Neural cell (in vitro differentiated cells): ENCODE measurements at regions not wholly inside any gene's neighbourhood (a gene's known extent, or its start where the extent isn't known, plus 50 kb on each side); places are given as distances from the start of the nearest gene placed in this dataset.

Experiments used
- H2AFZ ChIP-seq: fragments of 200-600, 300-800 bp; sonication (generic), shearing (Covaris generic); 2 replicates; pipeline ENCODE4 v1.6.0; 2014; ENCODE audit warnings: low read depth, mild to moderate bottlenecking, antibody characterized with exemption, low read length, moderate library complexity
- H3F3A ChIP-seq: fragments of 200-600 bp; shearing (Covaris generic); 2 replicates; pipeline ENCODE4 v1.6.1; 2016; ENCODE audit warnings: mild to moderate bottlenecking, moderate library complexity, mixed read lengths, antibody characterized with exemption, low read length; ENCODE audit not compliant: insufficient read depth, poor library complexity, severe bottlenecking
- H3K27ac ChIP-seq: fragments of 200-600, 300-800 bp; sonication (generic), shearing (Covaris generic); 2 replicates; pipeline ENCODE4 v1.5.1; 2014; ENCODE audit warnings: mild to moderate bottlenecking, low read length, moderate library complexity
- H3K27me3 ChIP-seq: fragments of 300-800, 200-600 bp; sonication (generic), shearing (Covaris generic); 2 replicates; pipeline ENCODE4 v1.6.0; 2014; ENCODE audit warnings: mild to moderate bottlenecking, low read depth, low read length, moderate library complexity; ENCODE audit not compliant: insufficient read depth
- H3K36me3 ChIP-seq: fragments of 300-800, 200-600 bp; sonication (generic), shearing (Covaris generic); 2 replicates; pipeline ENCODE4 v1.5.1; 2014; ENCODE audit warnings: mild to moderate bottlenecking, antibody characterized with exemption, low read length, moderate library complexity; ENCODE audit not compliant: insufficient read depth
- H3K4me2 ChIP-seq: fragments of 300-800, 200-600 bp; sonication (generic), shearing (Covaris generic); 2 replicates; pipeline ENCODE4 v1.6.0; 2014; ENCODE audit warnings: mild to moderate bottlenecking, low read length
- H3K4me3 ChIP-seq: fragments of 300-800, 200-600 bp; sonication (generic), shearing (Covaris generic); 2 replicates; pipeline ENCODE4 v1.5.1; 2014; ENCODE audit warnings: mild to moderate bottlenecking, low read length, moderate library complexity
- H3K79me2 ChIP-seq: fragments of 200-600 bp; shearing (Covaris generic); replicated peaks from 2 replicates; pipeline ENCODE4 v1.6.0; 2014; ENCODE audit warnings: mild to moderate bottlenecking, low read length, moderate library complexity; ENCODE audit not compliant: insufficient read depth
- H3K9ac ChIP-seq: fragments of 300-800, 200-600 bp; sonication (generic), shearing (Covaris generic); 2 replicates; pipeline ENCODE4 v1.6.1; 2016; ENCODE audit warnings: mild to moderate bottlenecking, low read length, mixed read lengths
- H3K9me2 ChIP-seq: fragments of 200-600 bp; shearing (Covaris generic); 2 replicates; pipeline ENCODE4 v1.6.1; 2016; ENCODE audit warnings: mild to moderate bottlenecking, low read length, mixed read lengths; ENCODE audit not compliant: insufficient read depth
- H3K9me3 ChIP-seq: fragments of 200-600, 300-800 bp; sonication (generic), shearing (Covaris generic); 2 replicates; pipeline ENCODE4 v1.6.1; 2016; ENCODE audit warnings: mild to moderate bottlenecking, mixed run types, low read length, moderate library complexity, mixed read lengths
- H4K20me1 ChIP-seq: fragments of 200-600 bp; shearing (Covaris generic); 2 replicates; pipeline ENCODE4 v1.6.1; 2016; ENCODE audit warnings: mild to moderate bottlenecking, mixed run types; ENCODE audit not compliant: insufficient read depth
- EP300 ChIP-seq: fragments of 450-650 bp; conservative IDR thresholded peaks from 2 replicates; pipeline ENCODE4 v1.6.1; 2014; ENCODE audit warnings: antibody characterized with exemption, mild to moderate bottlenecking, moderate library complexity; ENCODE audit not compliant: poor library complexity, severe bottlenecking
- EZH2 ChIP-seq: fragments of 200-600, 300-800 bp; shearing (Covaris generic), sonication (generic); IDR thresholded peaks from 2 replicates; pipeline ENCODE4 v1.6.1; 2014; ENCODE audit warnings: antibody characterized with exemption, low read length, borderline replicate concordance, mild to moderate bottlenecking; ENCODE audit not compliant: insufficient read depth, poor library complexity, severe bottlenecking
- MXI1 ChIP-seq: fragments of 450-650 bp; conservative IDR thresholded peaks from 2 replicates; pipeline ENCODE4 v1.6.1; 2014; ENCODE audit warnings: antibody characterized with exemption, mild to moderate bottlenecking; ENCODE audit not compliant: poor library complexity, severe bottlenecking
- POLR2AphosphoS5 ChIP-seq: IDR thresholded peaks from 2 replicates; pipeline ENCODE4 v1.6.1; 2012
- RAD21 ChIP-seq: fragments of 450-650 bp; conservative IDR thresholded peaks from 2 replicates; pipeline ENCODE4 v1.6.1; 2014; ENCODE audit warnings: antibody characterized with exemption, mild to moderate bottlenecking, moderate library complexity
- REST ChIP-seq: IDR thresholded peaks from 2 replicates; pipeline ENCODE4 v1.6.1; 2012; ENCODE audit warnings: borderline replicate concordance
- SMC3 ChIP-seq: fragments of 450-650 bp; conservative IDR thresholded peaks from 2 replicates; pipeline ENCODE4 v1.6.1; 2014; ENCODE audit warnings: antibody characterized with exemption, mild to moderate bottlenecking, moderate library complexity; ENCODE audit not compliant: poor library complexity
- TAF1 ChIP-seq: IDR thresholded peaks from 2 replicates; pipeline ENCODE4 v1.6.1; 2012; ENCODE audit warnings: low read depth
- TF ChIP-seq, protein P1 (sequence below): fragments of 450-650 bp; IDR thresholded peaks from 2 replicates; pipeline ENCODE4 v1.5.1; 2014; ENCODE audit warnings: antibody characterized with exemption, mild to moderate bottlenecking, moderate library complexity; ENCODE audit not compliant: poor library complexity, severe bottlenecking

DNA sequence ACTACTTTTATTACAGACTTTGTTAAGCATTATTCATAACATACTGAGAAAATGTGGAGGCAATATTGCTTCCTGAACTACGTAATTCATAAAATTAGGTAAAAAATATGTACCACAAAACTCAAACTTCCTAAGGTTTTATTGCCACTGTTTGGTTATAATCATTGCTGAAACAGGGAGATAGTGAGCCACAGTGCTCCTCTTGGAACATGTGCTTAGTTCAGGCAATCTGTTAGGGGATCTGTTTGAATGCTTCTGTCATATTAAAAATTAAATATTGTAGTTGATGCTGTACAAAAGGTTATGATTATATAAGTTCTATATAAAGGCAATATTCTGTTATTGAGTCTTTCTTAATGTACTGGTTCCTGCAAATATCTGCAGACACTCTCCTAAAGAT, 480.7 kb downstream of the GRXCR1 start:
- Histone ChIP-seq H3K27me3 (no peaks in the 10 kb centered on the region), H3K36me3 (no peaks in the 10 kb centered on the region), H3F3A (no peaks in the 10 kb centered on the region), H2AFZ (no peak overlapping the region), H3K4me2 (no peak overlapping the region), H3K9me3 (no peaks in the 10 kb centered on the region), H3K9me2 (no peaks in the 10 kb centered on the region), H3K27ac (no peak overlapping the region), H4K20me1 (no peaks in the 10 kb centered on the region), H3K79me2 (no peaks in the 10 kb centered on the region), H3K4me3 (no peak overlapping the region), H3K9ac (no peak overlapping the region)
- TF ChIP-seq REST (no peak), POLR2AphosphoS5 (no peak), RAD21 (no peak), EZH2 (no peak), SMC3 (no peak), TAF1 (no peak), EP300 (no peak), MXI1 (no peak)
- TF ChIP-seq, protein P1, sequence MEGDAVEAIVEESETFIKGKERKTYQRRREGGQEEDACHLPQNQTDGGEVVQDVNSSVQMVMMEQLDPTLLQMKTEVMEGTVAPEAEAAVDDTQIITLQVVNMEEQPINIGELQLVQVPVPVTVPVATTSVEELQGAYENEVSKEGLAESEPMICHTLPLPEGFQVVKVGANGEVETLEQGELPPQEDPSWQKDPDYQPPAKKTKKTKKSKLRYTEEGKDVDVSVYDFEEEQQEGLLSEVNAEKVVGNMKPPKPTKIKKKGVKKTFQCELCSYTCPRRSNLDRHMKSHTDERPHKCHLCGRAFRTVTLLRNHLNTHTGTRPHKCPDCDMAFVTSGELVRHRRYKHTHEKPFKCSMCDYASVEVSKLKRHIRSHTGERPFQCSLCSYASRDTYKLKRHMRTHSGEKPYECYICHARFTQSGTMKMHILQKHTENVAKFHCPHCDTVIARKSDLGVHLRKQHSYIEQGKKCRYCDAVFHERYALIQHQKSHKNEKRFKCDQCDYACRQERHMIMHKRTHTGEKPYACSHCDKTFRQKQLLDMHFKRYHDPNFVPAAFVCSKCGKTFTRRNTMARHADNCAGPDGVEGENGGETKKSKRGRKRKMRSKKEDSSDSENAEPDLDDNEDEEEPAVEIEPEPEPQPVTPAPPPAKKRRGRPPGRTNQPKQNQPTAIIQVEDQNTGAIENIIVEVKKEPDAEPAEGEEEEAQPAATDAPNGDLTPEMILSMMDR = no peak

DNA sequence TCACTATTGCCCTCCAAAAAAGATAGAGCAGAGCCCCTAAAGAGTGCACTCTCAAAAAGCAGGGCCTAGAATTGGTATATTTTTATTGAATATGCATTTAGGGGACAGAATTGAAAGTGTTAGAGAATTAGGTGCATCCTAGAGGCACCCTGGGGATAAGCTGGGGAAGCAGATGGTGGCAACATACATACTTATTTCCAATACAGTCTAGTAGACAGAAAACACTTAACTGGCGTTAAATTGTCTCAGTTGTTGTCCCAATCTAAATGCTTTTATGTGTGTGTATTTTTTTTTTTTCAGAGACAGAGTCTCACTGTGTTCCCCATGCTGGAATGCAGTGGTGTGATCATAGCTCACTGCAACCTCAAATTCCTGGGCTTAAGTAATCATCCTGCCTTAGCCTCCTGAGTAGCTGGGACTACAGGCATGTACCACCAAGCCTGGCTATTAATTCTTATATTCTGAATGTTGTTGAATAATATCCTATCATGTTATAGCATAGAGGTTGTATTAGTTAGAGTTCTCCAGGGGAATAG, 481.8 kb downstream of the GRXCR1 start:
- no peaks in the 10 kb centered on the region for H3K27me3 ChIP-seq
- H4K20me1 ChIP-seq = no peaks in the 10 kb centered on the region
- H3K36me3 ChIP-seq = no peaks in the 10 kb centered on the region
- H3K4me2 ChIP-seq = no peak overlapping the region
- TF ChIP-seq, protein P1 = no peak
- no peak for TF ChIP-seq POLR2AphosphoS5
- no peak for TF ChIP-seq RAD21
- TF ChIP-seq SMC3 = no peak
- no peak for TF ChIP-seq EP300
- no peak for TF ChIP-seq TAF1
- TF ChIP-seq EZH2 = no peak
- TF ChIP-seq REST = no peak
- TF ChIP-seq MXI1 = no peak
- no peaks in the 10 kb centered on the region for H3F3A ChIP-seq
- H3K27ac ChIP-seq = no peak overlapping the region
- no peak overlapping the region for H2AFZ ChIP-seq
- no peak overlapping the region for H3K4me3 ChIP-seq
- no peaks in the 10 kb centered on the region for H3K9me3 ChIP-seq
- no peak overlapping the region for H3K9ac ChIP-seq
- no peaks in the 10 kb centered on the region for H3K79me2 ChIP-seq
- H3K9me2 ChIP-seq = no peaks in the 10 kb centered on the region
